HCT116 (cell line): ENCODE measurements at regions not wholly inside any gene's neighbourhood (a gene's known extent, or its start where the extent isn't known, plus 50 kb on each side); places are given as distances from the start of the nearest gene placed in this dataset.

Experiments
- ATAC-seq: fragments of 200-7000 bp; cut with Tn5 transposase; 2 replicates; pipeline ENCODE4 v1.9.1; 2020; ENCODE audit warnings: mild to moderate bottlenecking, moderate library complexity
- BruUV-seq: library from RNA; stranded (reverse); fragments of 400-500 nt; replicated peaks from 2 replicates; lab custom pipeline; 2021; lab: Mats Ljungman, UMichigan
- CTCF ChIA-PET: fragments of 300-600 bp; sonication (Branson Sonifier 250); formaldehyde crosslinking; loops from one replicate; lab custom pipeline; 2021; ENCODE audit warnings: antibody characterized with exemption; lab: Charles Lee
- POLR2A ChIA-PET: fragments of 300-600, 350-600 bp; sonication (Branson Sonifier 250); formaldehyde crosslinking; loops from one replicate; lab custom pipeline; 2021; ENCODE audit warnings: antibody characterized with exemption; lab: Charles Lee
- RAD21 ChIA-PET, 2 experiments: fragments of 300-600 bp; sonication (Branson Sonifier 250); formaldehyde crosslinking; loops; one replicate each; lab custom pipeline; 2023; ENCODE audit warnings: low total read pairs in 2 of 2; ENCODE audit not compliant: uncharacterized antibody in 2 of 2, unreplicated experiment in 2 of 2, low non-redundant PET in 1 of 2; lab: Charles Lee
- DNase-seq: peaks from one replicate; pipeline ENCODE4 v3.0.0-alpha.2; 2010; ENCODE audit warnings: low read depth, low spot score
- H2AFZ ChIP-seq: fragments of 200-600 bp; shearing (Covaris generic), sonication (generic); 2 replicates; pipeline ENCODE4 v1.6.1; 2017; ENCODE audit warnings: low read depth, mixed run types, mixed read lengths, antibody characterized with exemption, low read length; ENCODE audit not compliant: poor library complexity, severe bottlenecking
- H3K27ac ChIP-seq: 2 replicates; pipeline ENCODE4 v1.5.1; 2012; ENCODE audit warnings: low read depth, low read length
- H3K27me3 ChIP-seq: fragments of 200-600 bp; sonication (generic); 2 replicates; pipeline ENCODE4 v1.6.1; 2016; ENCODE audit warnings: mixed run types, low read length, mixed read lengths; ENCODE audit not compliant: insufficient read depth
- H3K36me3 ChIP-seq, 2 experiments: fragments of 200-500 bp in 1 of 2; fragments of 200-600 bp in 1 of 2; sonication (Bioruptor generic) in 1 of 2; sonication (generic) in 1 of 2; 2 replicates each; pipeline versions ENCODE4 v1.5.1 to v1.6.1; 2014 to 2016; ENCODE audit warnings: low read length in 2 of 2, inconsistent platforms in 1 of 2, mixed read lengths in 1 of 2, mixed run types in 1 of 2; ENCODE audit not compliant: insufficient read depth in 2 of 2, control insufficient read depth in 1 of 2
- H3K4me1 ChIP-seq, 2 experiments: fragments of 200-600 bp in 1 of 2; sonication (generic) in 1 of 2; 2 replicates each; pipeline versions ENCODE4 v1.5.1 to v1.6.1; 2012 to 2017; ENCODE audit warnings: low read length in 2 of 2, inconsistent platforms in 1 of 2, mild to moderate bottlenecking in 1 of 2, mixed read lengths in 1 of 2, mixed run types in 1 of 2, moderate library complexity in 1 of 2; ENCODE audit not compliant: insufficient read depth in 2 of 2, control insufficient read depth in 1 of 2
- H3K4me2 ChIP-seq: fragments of 200-600 bp; sonication (generic); 2 replicates; pipeline ENCODE4 v1.6.1; 2017; ENCODE audit warnings: mixed run types, low read length, mixed read lengths
- H3K4me3 ChIP-seq, 2 experiments: fragments of 200-600 bp in 1 of 2; sonication (generic) in 1 of 2; replicated peaks in 1 of 2; 2 replicates each; pipeline ENCODE4 v1.5.1; 2011 to 2016; ENCODE audit warnings: low read length in 2 of 2, control low read depth in 1 of 2, low read depth in 1 of 2, mild to moderate bottlenecking in 1 of 2, mixed read lengths in 1 of 2, mixed run types in 1 of 2
- H3K79me2 ChIP-seq: fragments of 200-600 bp; sonication (generic); 2 replicates; pipeline ENCODE4 v1.6.1; 2017; ENCODE audit warnings: mild to moderate bottlenecking, mixed run types, low read length, moderate library complexity, mixed read lengths; ENCODE audit not compliant: insufficient read depth
- H3K9ac ChIP-seq: fragments of 200-600 bp; sonication (generic); 2 replicates; pipeline ENCODE4 v1.6.1; 2016; ENCODE audit warnings: low read length, mixed read lengths
- H3K9me2 ChIP-seq: fragments of 200-600 bp; sonication (generic), shearing (Covaris generic); 2 replicates; pipeline ENCODE4 v1.6.1; 2017; ENCODE audit warnings: mixed run types, mild to moderate bottlenecking, moderate library complexity; ENCODE audit not compliant: insufficient read depth
- H3K9me3 ChIP-seq, 2 experiments: fragments of 200-500 bp in 1 of 2; fragments of 200-600 bp in 1 of 2; sonication (Bioruptor generic) in 1 of 2; sonication (generic) in 1 of 2; 2 replicates each; pipeline ENCODE4 v1.6.1; 2014 to 2017; ENCODE audit warnings: low read length in 2 of 2, mixed read lengths in 2 of 2, inconsistent platforms in 1 of 2, low read depth in 1 of 2, mild to moderate bottlenecking in 1 of 2, mixed run types in 1 of 2, moderate library complexity in 1 of 2; ENCODE audit not compliant: control insufficient read depth in 1 of 2, insufficient read depth in 1 of 2
- H4K20me1 ChIP-seq: fragments of 200-600 bp; sonication (generic), shearing (Covaris generic); 2 replicates; pipeline ENCODE4 v1.6.1; 2017; ENCODE audit warnings: mixed run types, mild to moderate bottlenecking, moderate library complexity; ENCODE audit not compliant: insufficient read depth
- CEBPB ChIP-seq: IDR thresholded peaks from 2 replicates; pipeline ENCODE4 v1.6.1; 2012; ENCODE audit warnings: low read depth
- EGR1 ChIP-seq: IDR thresholded peaks from 2 replicates; pipeline ENCODE4 v1.6.1; 2012; ENCODE audit warnings: low read depth
- ELF1 ChIP-seq: IDR thresholded peaks from 2 replicates; pipeline ENCODE4 v1.6.1; 2012; ENCODE audit warnings: low read depth, borderline replicate concordance
- FOSL1 ChIP-seq: IDR thresholded peaks from 2 replicates; pipeline ENCODE4 v1.6.1; 2012; ENCODE audit warnings: low read depth
- POLR2A ChIP-seq: IDR thresholded peaks from 2 replicates; pipeline ENCODE4 v1.7.0; 2011; ENCODE audit warnings: borderline replicate concordance; ENCODE audit not compliant: insufficient read depth, insufficient read length; ENCODE audit errors: extremely low read depth
- POLR2AphosphoS5 ChIP-seq: IDR thresholded peaks from 2 replicates; pipeline ENCODE4 v1.6.1; 2011; ENCODE audit warnings: mild to moderate bottlenecking, low read depth, low read length, moderate library complexity
- RAD21 ChIP-seq: IDR thresholded peaks from 2 replicates; pipeline ENCODE4 v1.6.1; 2012; ENCODE audit warnings: low read depth, mild to moderate bottlenecking
- SP1 ChIP-seq: IDR thresholded peaks from 2 replicates; pipeline ENCODE4 v1.6.1; 2012; ENCODE audit warnings: low read depth
- ZFX ChIP-seq: fragments of 450-650 bp; IDR thresholded peaks from 2 replicates; pipeline ENCODE4 v1.6.1; 2017
- ZNF274 ChIP-seq: fragments of 200-500 bp; sonication (Bioruptor generic); IDR thresholded peaks from 2 replicates; pipeline ENCODE4 v1.6.1; 2014; ENCODE audit warnings: mild to moderate bottlenecking, low read depth, low read length, inconsistent platforms
- intact Hi-C: fragments of 100-400 bp; cut with micrococcal nuclease; formaldehyde crosslinking; loops from 2 replicates; pipeline ENCODE4 v1.10.0; 2022
- TF ChIP-seq, protein P1 (sequence below): IDR thresholded peaks from 2 replicates; pipeline ENCODE4 v1.6.1; 2012; ENCODE audit warnings: low read depth
- TF ChIP-seq, protein P2 (sequence below), 3 experiments: fragments of 200-600 bp in 1 of 3; sonication (generic) in 1 of 3; IDR thresholded peaks in 2 of 3; conservative IDR thresholded peaks in 1 of 3; 2 replicates each; pipeline ENCODE4 v1.5.1; 2012 to 2017; ENCODE audit warnings: low read depth in 2 of 3, low read length in 2 of 3, antibody characterized with exemption in 1 of 3, borderline replicate concordance in 1 of 3, control low read depth in 1 of 3, mild to moderate bottlenecking in 1 of 3, mixed read lengths in 1 of 3, mixed run types in 1 of 3, moderate library complexity in 1 of 3; ENCODE audit not compliant: insufficient read depth in 1 of 3
- TF ChIP-seq, protein P3 (sequence below): IDR thresholded peaks from 2 replicates; pipeline ENCODE4 v1.6.1; 2011; ENCODE audit warnings: mild to moderate bottlenecking, low read length, moderate library complexity; ENCODE audit not compliant: insufficient replicate concordance; ENCODE audit errors: extremely low read depth
- TF ChIP-seq, protein P4 (sequence below): IDR thresholded peaks from 2 replicates; pipeline ENCODE4 v1.6.1; 2012

DNA sequence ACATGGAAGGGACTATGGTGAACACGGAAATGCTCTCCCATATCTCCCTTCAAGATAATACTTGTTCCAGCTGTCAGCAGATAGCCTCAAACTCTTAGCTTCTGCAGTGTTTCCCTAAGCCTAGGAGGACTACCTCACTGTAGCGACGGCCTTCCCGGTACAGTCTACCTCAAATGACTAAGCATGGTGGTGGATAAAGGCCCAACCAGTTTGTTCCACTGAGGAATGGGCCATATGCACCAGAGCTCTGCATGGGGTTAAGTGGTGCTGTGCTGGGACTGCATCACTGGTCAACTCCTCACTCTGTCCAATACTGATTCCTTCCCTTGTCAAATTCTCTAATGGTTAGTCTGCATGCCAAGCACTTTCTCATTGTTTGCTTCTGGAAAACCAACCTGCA, 119.6 kb upstream of the GNPDA2 start:
- Histone ChIP-seq H3K4me3 (no peak overlapping the region), H3K79me2 (no peaks in the 10 kb centered on the region), H4K20me1 (no peaks in the 10 kb centered on the region), H3K36me3 (no peaks in the 10 kb centered on the region), H2AFZ (no peak overlapping the region), H3K27me3 (no peaks in the 10 kb centered on the region), H3K9ac (no peak overlapping the region), H3K4me2 (no peak overlapping the region), H3K9me3 (peaks cover 0 to 5% of the 10 kb centered on the region in 2 experiments; a peak in 2 of 4 replicates), H3K4me1 (no peaks in the 10 kb centered on the region), H3K27ac (no peak overlapping the region), H3K9me2 (no peaks in the 10 kb centered on the region)
- intact Hi-C loops: no loop called here
- ChIA-PET POLR2A (no interaction called here), RAD21 (no interaction called here), CTCF (no interaction called here)
- no peak for TF ChIP-seq POLR2AphosphoS5
- no peak for TF ChIP-seq FOSL1
- BruUV-seq: no TSS peak
- DNase-seq: no peak
- no peak for ATAC-seq

DNA sequence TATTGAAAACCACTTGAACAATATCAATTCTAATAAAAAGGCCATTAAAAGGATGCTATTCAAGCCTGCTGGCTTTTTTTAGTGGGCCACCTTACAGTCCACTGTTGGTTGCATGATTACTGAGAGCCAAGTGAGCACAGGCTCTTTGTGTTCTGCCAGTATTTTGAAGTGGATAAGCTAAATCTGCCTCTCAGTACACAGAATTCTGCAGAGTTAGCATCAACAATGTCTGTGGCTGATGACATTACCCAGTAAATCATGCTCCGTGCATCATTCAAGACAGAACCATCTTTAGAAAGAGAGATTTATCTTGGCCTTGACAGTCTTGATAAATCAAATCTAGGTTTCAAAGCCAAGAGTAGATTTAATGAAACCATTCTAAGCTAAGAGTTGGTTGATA, 119.0 kb upstream of the GNPDA2 start:
- no peak overlapping the region for H3K9ac ChIP-seq
- no peaks in the 10 kb centered on the region for H3K36me3 ChIP-seq
- intact Hi-C loops: no loop called here
- RAD21 ChIA-PET: no interaction called here
- no peaks in the 10 kb centered on the region for H4K20me1 ChIP-seq
- no peaks in the 10 kb centered on the region for H3K9me2 ChIP-seq
- no peak overlapping the region for H3K4me3 ChIP-seq
- H3K9me3 ChIP-seq: peaks cover 0 to 5% of the 10 kb centered on the region in 2 experiments; a peak in 2 of 4 replicates
- DNase-seq (no peak), ATAC-seq (no peak)
- H2AFZ ChIP-seq: no peak overlapping the region
- no peak overlapping the region for H3K4me2 ChIP-seq
- H3K79me2 ChIP-seq: no peaks in the 10 kb centered on the region
- CTCF ChIA-PET: no interaction called here
- H3K27ac ChIP-seq: no peak overlapping the region
- no peaks in the 10 kb centered on the region for H3K4me1 ChIP-seq
- H3K27me3 ChIP-seq: no peaks in the 10 kb centered on the region
- no TSS peak for BruUV-seq
- POLR2A ChIA-PET: no interaction called here
- no peak for TF ChIP-seq RAD21
- TF ChIP-seq, protein P1, sequence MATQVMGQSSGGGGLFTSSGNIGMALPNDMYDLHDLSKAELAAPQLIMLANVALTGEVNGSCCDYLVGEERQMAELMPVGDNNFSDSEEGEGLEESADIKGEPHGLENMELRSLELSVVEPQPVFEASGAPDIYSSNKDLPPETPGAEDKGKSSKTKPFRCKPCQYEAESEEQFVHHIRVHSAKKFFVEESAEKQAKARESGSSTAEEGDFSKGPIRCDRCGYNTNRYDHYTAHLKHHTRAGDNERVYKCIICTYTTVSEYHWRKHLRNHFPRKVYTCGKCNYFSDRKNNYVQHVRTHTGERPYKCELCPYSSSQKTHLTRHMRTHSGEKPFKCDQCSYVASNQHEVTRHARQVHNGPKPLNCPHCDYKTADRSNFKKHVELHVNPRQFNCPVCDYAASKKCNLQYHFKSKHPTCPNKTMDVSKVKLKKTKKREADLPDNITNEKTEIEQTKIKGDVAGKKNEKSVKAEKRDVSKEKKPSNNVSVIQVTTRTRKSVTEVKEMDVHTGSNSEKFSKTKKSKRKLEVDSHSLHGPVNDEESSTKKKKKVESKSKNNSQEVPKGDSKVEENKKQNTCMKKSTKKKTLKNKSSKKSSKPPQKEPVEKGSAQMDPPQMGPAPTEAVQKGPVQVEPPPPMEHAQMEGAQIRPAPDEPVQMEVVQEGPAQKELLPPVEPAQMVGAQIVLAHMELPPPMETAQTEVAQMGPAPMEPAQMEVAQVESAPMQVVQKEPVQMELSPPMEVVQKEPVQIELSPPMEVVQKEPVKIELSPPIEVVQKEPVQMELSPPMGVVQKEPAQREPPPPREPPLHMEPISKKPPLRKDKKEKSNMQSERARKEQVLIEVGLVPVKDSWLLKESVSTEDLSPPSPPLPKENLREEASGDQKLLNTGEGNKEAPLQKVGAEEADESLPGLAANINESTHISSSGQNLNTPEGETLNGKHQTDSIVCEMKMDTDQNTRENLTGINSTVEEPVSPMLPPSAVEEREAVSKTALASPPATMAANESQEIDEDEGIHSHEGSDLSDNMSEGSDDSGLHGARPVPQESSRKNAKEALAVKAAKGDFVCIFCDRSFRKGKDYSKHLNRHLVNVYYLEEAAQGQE: no peak
- TF ChIP-seq, protein P2, sequence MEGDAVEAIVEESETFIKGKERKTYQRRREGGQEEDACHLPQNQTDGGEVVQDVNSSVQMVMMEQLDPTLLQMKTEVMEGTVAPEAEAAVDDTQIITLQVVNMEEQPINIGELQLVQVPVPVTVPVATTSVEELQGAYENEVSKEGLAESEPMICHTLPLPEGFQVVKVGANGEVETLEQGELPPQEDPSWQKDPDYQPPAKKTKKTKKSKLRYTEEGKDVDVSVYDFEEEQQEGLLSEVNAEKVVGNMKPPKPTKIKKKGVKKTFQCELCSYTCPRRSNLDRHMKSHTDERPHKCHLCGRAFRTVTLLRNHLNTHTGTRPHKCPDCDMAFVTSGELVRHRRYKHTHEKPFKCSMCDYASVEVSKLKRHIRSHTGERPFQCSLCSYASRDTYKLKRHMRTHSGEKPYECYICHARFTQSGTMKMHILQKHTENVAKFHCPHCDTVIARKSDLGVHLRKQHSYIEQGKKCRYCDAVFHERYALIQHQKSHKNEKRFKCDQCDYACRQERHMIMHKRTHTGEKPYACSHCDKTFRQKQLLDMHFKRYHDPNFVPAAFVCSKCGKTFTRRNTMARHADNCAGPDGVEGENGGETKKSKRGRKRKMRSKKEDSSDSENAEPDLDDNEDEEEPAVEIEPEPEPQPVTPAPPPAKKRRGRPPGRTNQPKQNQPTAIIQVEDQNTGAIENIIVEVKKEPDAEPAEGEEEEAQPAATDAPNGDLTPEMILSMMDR (IDR thresholded peaks at IDR 0.05 in 2 of 3, conservative IDR thresholded peaks at IDR 0.05 in 1 of 3; ENCODE audit: borderline replicate concordance in 1 of 3, insufficient read depth in 1 of 3, low read depth in 2 of 3, low read length in 2 of 3): no peak
- no peak for TF ChIP-seq ZNF274
- TF ChIP-seq EGR1: no peak
- no peak for TF ChIP-seq SP1
- TF ChIP-seq POLR2A: no peak
- TF ChIP-seq, protein P3, sequence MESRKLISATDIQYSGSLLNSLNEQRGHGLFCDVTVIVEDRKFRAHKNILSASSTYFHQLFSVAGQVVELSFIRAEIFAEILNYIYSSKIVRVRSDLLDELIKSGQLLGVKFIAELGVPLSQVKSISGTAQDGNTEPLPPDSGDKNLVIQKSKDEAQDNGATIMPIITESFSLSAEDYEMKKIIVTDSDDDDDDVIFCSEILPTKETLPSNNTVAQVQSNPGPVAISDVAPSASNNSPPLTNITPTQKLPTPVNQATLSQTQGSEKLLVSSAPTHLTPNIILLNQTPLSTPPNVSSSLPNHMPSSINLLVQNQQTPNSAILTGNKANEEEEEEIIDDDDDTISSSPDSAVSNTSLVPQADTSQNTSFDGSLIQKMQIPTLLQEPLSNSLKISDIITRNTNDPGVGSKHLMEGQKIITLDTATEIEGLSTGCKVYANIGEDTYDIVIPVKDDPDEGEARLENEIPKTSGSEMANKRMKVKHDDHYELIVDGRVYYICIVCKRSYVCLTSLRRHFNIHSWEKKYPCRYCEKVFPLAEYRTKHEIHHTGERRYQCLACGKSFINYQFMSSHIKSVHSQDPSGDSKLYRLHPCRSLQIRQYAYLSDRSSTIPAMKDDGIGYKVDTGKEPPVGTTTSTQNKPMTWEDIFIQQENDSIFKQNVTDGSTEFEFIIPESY: no peak
- no peak for TF ChIP-seq CEBPB
- TF ChIP-seq ELF1: no peak
- TF ChIP-seq, protein P4, sequence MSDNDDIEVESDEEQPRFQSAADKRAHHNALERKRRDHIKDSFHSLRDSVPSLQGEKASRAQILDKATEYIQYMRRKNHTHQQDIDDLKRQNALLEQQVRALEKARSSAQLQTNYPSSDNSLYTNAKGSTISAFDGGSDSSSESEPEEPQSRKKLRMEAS: no peak
- no peak for TF ChIP-seq ZFX
